Thyroid gland (tissue), 4 donors: ENCODE measurements at regions not wholly inside any gene's neighbourhood (a gene's known extent, or its start where the extent isn't known, plus 50 kb on each side); places are given as distances from the start of the nearest gene placed in this dataset.

Source experiments
- CTCF ChIP-seq, 6 experiments: fragments of 200-600 bp in 3 of 6; fragments of 450-650 bp in 3 of 6; sonication (generic) in 3 of 6; IDR thresholded peaks; one replicate each; pipeline ENCODE4 v1.5.1; 2016 to 2019; ENCODE audit warnings: antibody characterized with exemption in 6 of 6, mild to moderate bottlenecking in 2 of 6, inconsistent platforms in 1 of 6, moderate library complexity in 1 of 6
- POLR2A ChIP-seq, 2 donors: fragments of 450-650 bp; IDR thresholded peaks; one replicate each; pipeline ENCODE4 v1.6.1; 2017; ENCODE audit warnings: antibody characterized with exemption in 2 of 2, mild to moderate bottlenecking in 2 of 2, moderate library complexity in 1 of 2

DNA sequence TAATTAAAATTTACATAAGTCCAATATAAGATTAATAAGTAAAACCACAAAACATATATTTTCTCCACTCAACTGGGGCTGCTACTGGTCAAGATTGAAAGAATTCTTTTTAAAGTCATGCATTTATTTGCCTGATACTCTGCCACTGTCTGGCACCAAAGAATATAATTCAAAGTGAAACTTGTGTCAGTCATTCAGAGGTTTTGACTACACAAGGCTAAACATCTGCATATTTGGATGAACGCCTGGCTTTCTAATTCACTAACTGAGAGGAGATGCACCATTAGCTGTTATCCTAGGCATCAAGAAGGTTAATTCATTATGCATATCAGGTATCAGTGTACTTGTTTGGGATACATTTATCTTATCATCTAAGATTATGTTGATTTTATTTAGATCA, 598.5 kb downstream of the CENPC start:
- TF ChIP-seq POLR2A (IDR thresholded peaks at IDR 0.05) (no peak), CTCF (IDR thresholded peaks at IDR 0.05) (no peak)
